Hindlimb muscle (tissue), 1 donor: ENCODE measurements at regions not wholly inside any gene's neighbourhood (a gene's known extent, or its start where the extent isn't known, plus 50 kb on each side); places are given as distances from the start of the nearest gene placed in this dataset.
"Not testable (repeated sequence)": the region's sequence is repeated elsewhere in the genome, so short reads cannot be mapped to it uniquely, and the experiment has no call there.

Experiments used
- DNase-seq: peaks from one replicate; pipeline ENCODE4 v3.0.0-alpha.2; 2013

- no peak for DNase-seq
Measured at GRCh38 chr4:72768364-72768763, 199.3 kb upstream of the ADAMTS3 start.

- no peak for DNase-seq
Measured at GRCh38 chr4:72767618-72768302, 198.7 kb upstream of the ADAMTS3 start.

- not testable (repeated sequence) for DNase-seq
Measured at GRCh38 chr4:72765788-72766187, 196.8 kb upstream of the ADAMTS3 start.

- no peak for DNase-seq
Measured at GRCh38 chr4:72761368-72762038, 192.5 kb upstream of the ADAMTS3 start.

- DNase-seq, result not testable (repeated sequence)
Measured at GRCh38 chr4:72753414-72753813, 184.4 kb upstream of the ADAMTS3 start.

GRCh38 chr4:72744103-72744725 is 175.2 kb upstream of the ADAMTS3 start:
- DNase-seq, result no peak

GRCh38 chr4:72743078-72743477 is 174.1 kb upstream of the ADAMTS3 start:
- DNase-seq, result no peak

GRCh38 chr4:72715299-72715698 is 146.3 kb upstream of the ADAMTS3 start:
- no peak for DNase-seq

GRCh38 chr4:72714482-72715279 is 145.7 kb upstream of the ADAMTS3 start:
- no peak for DNase-seq

- no peak for DNase-seq
Measured at GRCh38 chr4:72712997-72713396, 144.0 kb upstream of the ADAMTS3 start.

- no peak for DNase-seq
Measured at GRCh38 chr4:72709475-72709874, 140.5 kb upstream of the ADAMTS3 start.

- DNase-seq, result no peak
Measured at GRCh38 chr4:72706684-72707083, 137.7 kb upstream of the ADAMTS3 start.

GRCh38 chr4:72704925-72705640 is 136.1 kb upstream of the ADAMTS3 start:
- not testable (repeated sequence) for DNase-seq

GRCh38 chr4:72702948-72703347 is 133.9 kb upstream of the ADAMTS3 start:
- DNase-seq, result no peak

GRCh38 chr4:72701987-72702819 is 133.2 kb upstream of the ADAMTS3 start:
- DNase-seq, result peak; percentile 55

- DNase-seq, result no peak
Measured at GRCh38 chr4:72690771-72691170, 121.8 kb upstream of the ADAMTS3 start.

- DNase-seq, result no peak
Measured at GRCh38 chr4:72689923-72690322, 120.9 kb upstream of the ADAMTS3 start.

GRCh38 chr4:72686390-72686789 is 117.4 kb upstream of the ADAMTS3 start:
- DNase-seq, result not testable (repeated sequence)

- DNase-seq, result no peak
Measured at GRCh38 chr4:72679666-72680065, 110.6 kb upstream of the ADAMTS3 start.

- no peak for DNase-seq
Measured at GRCh38 chr4:72677886-72678285, 108.9 kb upstream of the ADAMTS3 start.

- DNase-seq, result no peak
Measured at GRCh38 chr4:72677265-72677664, 108.2 kb upstream of the ADAMTS3 start.
